Lung (tissue), 11 donors: ENCODE measurements at regions not wholly inside any gene's neighbourhood (a gene's known extent, or its start where the extent isn't known, plus 50 kb on each side); places are given as distances from the start of the nearest gene placed in this dataset.

ENCODE experiments used
- ATAC-seq: fragments of 200-7000 bp; cut with Tn5 transposase; one replicate; pipeline ENCODE4 v1.9.1; 2020; ENCODE audit warnings: moderate number of reproducible peaks; ENCODE audit not compliant: insufficient read depth, low FRiP score
- DNase-seq, 3 donors: peaks; one replicate each; pipeline ENCODE4 v3.0.0-alpha.2; 2013 to 2017
- H3K27ac ChIP-seq, 2 donors: one replicate each; pipeline ENCODE4 v1.5.1; 2013; ENCODE audit warnings: mild to moderate bottlenecking in 2 of 2, moderate library complexity in 2 of 2, control low read depth in 1 of 2, inconsistent platforms in 1 of 2, low read depth in 1 of 2, low read length in 1 of 2
- H3K27me3 ChIP-seq, 3 donors: one replicate each; pipeline ENCODE4 v1.5.1; 2013; ENCODE audit warnings: low read length in 2 of 3; ENCODE audit not compliant: control insufficient read depth in 3 of 3, insufficient read depth in 3 of 3
- H3K36me3 ChIP-seq, 4 donors: one replicate each; pipeline ENCODE4 v1.5.1; 2013; ENCODE audit warnings: low read length in 4 of 4, mild to moderate bottlenecking in 1 of 4, moderate library complexity in 1 of 4; ENCODE audit not compliant: control insufficient read depth in 4 of 4, insufficient read depth in 4 of 4
- H3K4me1 ChIP-seq, 5 donors: one replicate each; pipeline ENCODE4 v1.5.1; 2013; ENCODE audit warnings: low read length in 5 of 5, mild to moderate bottlenecking in 2 of 5, moderate library complexity in 1 of 5; ENCODE audit not compliant: control insufficient read depth in 5 of 5, insufficient read depth in 5 of 5
- H3K4me3 ChIP-seq: one replicate; pipeline ENCODE4 v1.5.1; 2013; ENCODE audit warnings: mild to moderate bottlenecking, control low read depth, moderate library complexity
- H3K9ac ChIP-seq, 2 donors: one replicate each; pipeline ENCODE4 v1.5.1; 2013; ENCODE audit warnings: low read length in 2 of 2, control low read depth in 1 of 2; ENCODE audit not compliant: insufficient read depth in 1 of 2
- H3K9me3 ChIP-seq, 4 donors: one replicate each; pipeline ENCODE4 v1.5.1; 2013; ENCODE audit warnings: low read length in 3 of 4, mild to moderate bottlenecking in 1 of 4, moderate library complexity in 1 of 4; ENCODE audit not compliant: control insufficient read depth in 4 of 4, insufficient read depth in 3 of 4
- WGBS, 2 donors: extraction: QIAGEN DNeasy Blood & Tissue Kit; methylation state at CpG; one replicate each; pipeline ENCODE4 v1.1.7; 2013; 5-methylcytosine and 5-hydroxymethylcytosine counted together
- TF ChIP-seq, protein P1 (sequence below): IDR thresholded peaks from 2 replicates; pipeline ENCODE4 v1.5.1; 2012; ENCODE audit warnings: mild to moderate bottlenecking; ENCODE audit errors: control extremely low read depth, extremely low read depth
- donor health status: control.
- donor health status: control.
- donor health status: Bipolar disorder and iron deficiency.
- donor health status: healthy.
- donor health status: DM: yes; HTN: yes; CAD: no.

DNA sequence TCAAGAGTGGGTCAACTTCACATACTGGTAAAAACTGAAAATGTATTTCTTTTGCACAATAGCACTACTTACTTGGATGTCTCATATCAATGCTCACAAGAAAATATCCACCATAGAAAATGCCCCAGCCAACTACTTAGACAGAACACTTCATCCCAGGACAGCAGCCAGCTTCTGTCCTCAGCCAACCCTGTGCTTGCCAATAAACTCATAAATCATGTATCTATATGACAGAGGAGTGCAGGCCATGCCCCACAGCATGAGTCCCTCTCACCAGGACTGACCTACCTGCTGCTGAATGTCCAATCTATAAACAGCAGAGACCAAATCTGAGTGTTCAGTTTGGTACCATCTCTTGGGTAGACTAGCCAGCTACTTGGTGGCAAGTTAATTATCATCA lies 179.3 kb downstream of the OMA1 start:
- TF ChIP-seq, protein P1, sequence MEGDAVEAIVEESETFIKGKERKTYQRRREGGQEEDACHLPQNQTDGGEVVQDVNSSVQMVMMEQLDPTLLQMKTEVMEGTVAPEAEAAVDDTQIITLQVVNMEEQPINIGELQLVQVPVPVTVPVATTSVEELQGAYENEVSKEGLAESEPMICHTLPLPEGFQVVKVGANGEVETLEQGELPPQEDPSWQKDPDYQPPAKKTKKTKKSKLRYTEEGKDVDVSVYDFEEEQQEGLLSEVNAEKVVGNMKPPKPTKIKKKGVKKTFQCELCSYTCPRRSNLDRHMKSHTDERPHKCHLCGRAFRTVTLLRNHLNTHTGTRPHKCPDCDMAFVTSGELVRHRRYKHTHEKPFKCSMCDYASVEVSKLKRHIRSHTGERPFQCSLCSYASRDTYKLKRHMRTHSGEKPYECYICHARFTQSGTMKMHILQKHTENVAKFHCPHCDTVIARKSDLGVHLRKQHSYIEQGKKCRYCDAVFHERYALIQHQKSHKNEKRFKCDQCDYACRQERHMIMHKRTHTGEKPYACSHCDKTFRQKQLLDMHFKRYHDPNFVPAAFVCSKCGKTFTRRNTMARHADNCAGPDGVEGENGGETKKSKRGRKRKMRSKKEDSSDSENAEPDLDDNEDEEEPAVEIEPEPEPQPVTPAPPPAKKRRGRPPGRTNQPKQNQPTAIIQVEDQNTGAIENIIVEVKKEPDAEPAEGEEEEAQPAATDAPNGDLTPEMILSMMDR: no peak
- peaks cover 0 to 10% (median 0%) of the 10 kb centered on the region in 4 donors for H3K9me3 ChIP-seq
- peaks cover 0 to 2% (median 0%) of the 10 kb centered on the region in 5 donors for H3K4me1 ChIP-seq
- H3K36me3 ChIP-seq: peaks cover 0 to 2% (median 0%) of the 10 kb centered on the region in 4 donors
- H3K27ac ChIP-seq: no peak overlapping the region
- no peak for DNase-seq
- ATAC-seq: no peak
- H3K9ac ChIP-seq: no peak overlapping the region
- H3K27me3 ChIP-seq: no peaks in the 10 kb centered on the region
- no peak overlapping the region for H3K4me3 ChIP-seq

DNA sequence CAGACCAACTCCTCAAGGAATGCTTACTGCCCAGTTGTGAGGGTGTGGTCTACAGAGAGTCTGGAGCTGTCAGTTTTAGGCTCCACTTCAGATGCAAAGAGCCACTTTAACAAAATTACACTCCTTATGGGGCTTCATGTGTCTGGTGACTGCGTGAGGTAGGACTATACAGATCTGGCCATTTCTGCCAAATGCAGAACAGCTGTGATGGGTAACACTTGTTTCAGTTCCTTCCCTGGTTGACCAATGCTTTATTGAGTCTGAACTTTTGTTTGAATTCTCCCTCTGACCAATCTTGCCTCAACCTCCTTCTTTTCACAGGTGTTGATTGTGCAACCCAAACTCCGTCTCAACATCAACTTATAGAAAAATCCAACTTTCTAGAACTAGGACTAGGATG lies 181.2 kb downstream of the OMA1 start:
- Histone ChIP-seq H3K4me3 (no peak overlapping the region), H3K9ac (no peak overlapping the region), H3K27ac (no peak overlapping the region), H3K4me1 (peaks cover 0 to 2% (median 0%) of the 10 kb centered on the region in 5 donors), H3K36me3 (peaks cover 0 to 2% (median 0%) of the 10 kb centered on the region in 4 donors), H3K27me3 (no peaks in the 10 kb centered on the region), H3K9me3 (peaks cover 0 to 4% (median 0%) of the 10 kb centered on the region in 4 donors)
- WGBS, 2 donors: 77 to 87% methylated on average over 2 of the region's 2 CpGs
- DNase-seq: no peak
- TF ChIP-seq, protein P1: no peak
- no peak for ATAC-seq

DNA sequence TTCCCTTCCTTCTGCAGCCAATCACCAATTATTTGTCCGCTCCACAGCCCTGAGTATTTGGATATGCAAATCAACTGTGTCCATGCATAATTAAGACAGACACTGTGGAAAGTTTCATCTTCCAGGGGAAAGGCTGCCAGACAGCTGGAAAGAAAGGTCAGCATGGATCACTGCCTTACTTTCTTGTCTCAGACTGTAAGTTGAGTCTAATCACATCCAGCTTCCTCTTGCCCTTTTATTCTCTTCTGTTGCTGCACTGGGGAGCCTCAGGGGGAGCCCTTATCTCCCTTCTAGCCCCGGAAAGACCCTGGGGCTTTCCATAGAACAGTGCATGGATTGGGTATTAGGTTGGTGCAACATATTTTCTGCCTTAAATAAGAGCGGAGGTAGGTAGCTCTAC lies 182.9 kb downstream of the OMA1 start:
- Histone ChIP-seq H3K9ac (no peak overlapping the region), H3K36me3 (peaks cover 0 to 2% (median 0%) of the 10 kb centered on the region in 4 donors), H3K4me3 (no peak overlapping the region), H3K27ac (no peak overlapping the region), H3K4me1 (peaks cover 0 to 2% (median 0%) of the 10 kb centered on the region in 5 donors), H3K9me3 (peaks cover 0 to 2% (median 0%) of the 10 kb centered on the region in 4 donors), H3K27me3 (no peaks in the 10 kb centered on the region)
- DNase-seq (no peak), ATAC-seq (no peak)
- TF ChIP-seq, protein P1: no peak
- 78 to 80% methylated on average over 3 of the region's 3 CpGs for WGBS, 2 donors

DNA sequence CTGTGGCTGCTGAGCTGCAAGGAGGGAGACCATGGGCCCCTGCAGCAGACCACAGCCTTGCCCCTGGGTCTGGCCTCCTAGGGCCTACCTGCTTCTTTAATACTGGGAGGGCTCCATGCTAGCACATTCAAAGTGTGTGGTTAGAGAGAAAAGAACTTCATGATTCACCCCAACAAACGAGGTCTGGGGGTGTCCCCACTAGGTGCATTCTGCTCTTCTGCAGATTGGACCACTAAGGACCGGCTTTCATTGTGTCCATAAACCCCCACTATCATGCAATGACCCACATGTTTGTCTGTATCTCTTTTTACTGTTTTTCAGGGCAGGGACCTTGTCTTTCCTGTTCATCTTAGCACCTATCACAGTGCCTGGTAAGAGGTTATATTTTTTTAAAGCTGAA lies 185.4 kb downstream of the OMA1 start:
- Histone ChIP-seq H3K27ac (no peak overlapping the region), H3K36me3 (no peaks in the 10 kb centered on the region), H3K27me3 (peaks cover 0 to 3% (median 0%) of the 10 kb centered on the region in 3 donors), H3K4me1 (peaks cover 0 to 2% (median 0%) of the 10 kb centered on the region in 5 donors), H3K9ac (no peak overlapping the region), H3K9me3 (no peaks in the 10 kb centered on the region), H3K4me3 (no peak overlapping the region)
- TF ChIP-seq, protein P1: no peak
- 41 to 84% methylated on average over 2 of the region's 2 CpGs for WGBS, 2 donors
- DNase-seq: no peak
- no peak for ATAC-seq
